GM20431 (cell line): ENCODE measurements at regions not wholly inside any gene's neighbourhood (a gene's known extent, or its start where the extent isn't known, plus 50 kb on each side); places are given as distances from the start of the nearest gene placed in this dataset.

ENCODE experiments used
- in situ Hi-C: fragments of 300-500 bp; cut with MseI, MboI; formaldehyde crosslinking; loops from one replicate; pipeline ENCODE4 v1.15.0; 2020; ENCODE audit warnings: low sequenced_read_pairs; ENCODE audit not compliant: unreplicated experiment

DNA sequence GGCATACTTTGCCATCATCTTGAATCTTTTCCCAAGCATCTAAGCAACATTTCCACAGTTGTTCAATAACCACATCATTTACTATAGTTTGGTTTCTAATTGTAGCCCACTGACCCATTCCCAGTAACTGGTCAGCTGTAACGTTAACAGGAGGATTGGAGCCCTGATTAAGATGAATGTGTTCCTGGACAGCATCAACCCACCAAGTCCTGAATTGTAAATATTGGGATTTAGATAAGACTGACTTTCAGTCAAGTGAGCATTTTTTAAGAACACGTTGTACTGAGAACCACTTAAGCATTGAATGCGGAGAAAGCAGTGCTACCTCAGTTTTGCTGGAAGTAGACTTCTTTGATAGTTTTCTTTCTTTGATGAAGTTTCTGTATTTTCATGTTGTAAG, 53.3 kb upstream of the ARL4D start:
- in situ Hi-C loops, result loop anchor here (25.0 kb wide), 1 partner anchor 333 kb away; the partner anchor contains the start of genes IFI35 and VAT1

GRCh38 chr17:43344685-43345084, 54.1 kb upstream of the ARL4D start:
- in situ Hi-C loops, result loop anchor here (25.0 kb wide), 1 partner anchor 332 kb away; the partner anchor contains the start of genes IFI35 and VAT1

- in situ Hi-C loops, result loop anchor here (25.0 kb wide), 1 partner anchor 330 kb away; the partner anchor contains the start of genes IFI35 and VAT1
These were observed 56.3 kb upstream of the ARL4D start for GRCh38 chr17:43342589-43342890.

- in situ Hi-C loops, result loop anchor here (25.0 kb wide), 1 partner anchor 330 kb away; the partner anchor contains the start of genes IFI35 and VAT1
These were observed 56.8 kb upstream of the ARL4D start for GRCh38 chr17:43341715-43342588.

DNA sequence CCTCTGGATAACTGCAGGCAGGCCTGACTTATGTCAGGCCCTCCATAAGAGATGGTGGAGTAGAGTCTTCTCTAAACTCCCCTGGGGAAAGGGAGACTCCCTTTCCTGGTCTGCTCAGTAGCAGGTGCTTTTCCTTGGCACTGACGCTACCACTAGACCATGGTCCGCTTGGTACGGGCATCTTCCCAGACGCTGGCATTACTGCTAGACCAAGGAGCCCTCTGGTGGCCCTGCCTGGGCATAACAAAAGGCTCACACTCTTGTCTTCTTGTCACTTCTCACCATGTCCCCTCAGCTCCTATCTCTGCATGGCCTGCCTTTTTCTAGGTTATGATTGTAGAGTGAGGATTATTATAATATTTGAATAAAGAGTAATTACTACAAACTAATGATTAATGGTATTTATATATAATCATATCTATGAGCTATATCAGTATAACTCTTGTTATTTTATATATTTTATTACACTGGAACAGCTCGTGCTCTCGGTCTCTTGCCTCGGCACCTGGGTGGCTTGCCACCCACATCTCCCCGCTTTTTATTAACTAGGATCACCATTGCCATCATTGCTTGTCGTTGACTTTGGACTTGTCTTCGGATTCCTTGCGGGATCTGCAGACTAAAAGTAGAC, 59.8 kb upstream of the ARL4D start:
- in situ Hi-C loops, result loop anchor here (25.0 kb wide), 1 partner anchor 327 kb away; the partner anchor contains the start of genes IFI35 and VAT1

GRCh38 chr17:43337684-43338428, 60.9 kb upstream of the ARL4D start:
- in situ Hi-C loops, result loop anchor here (25.0 kb wide), 1 partner anchor 326 kb away; the partner anchor contains the start of genes IFI35 and VAT1

DNA sequence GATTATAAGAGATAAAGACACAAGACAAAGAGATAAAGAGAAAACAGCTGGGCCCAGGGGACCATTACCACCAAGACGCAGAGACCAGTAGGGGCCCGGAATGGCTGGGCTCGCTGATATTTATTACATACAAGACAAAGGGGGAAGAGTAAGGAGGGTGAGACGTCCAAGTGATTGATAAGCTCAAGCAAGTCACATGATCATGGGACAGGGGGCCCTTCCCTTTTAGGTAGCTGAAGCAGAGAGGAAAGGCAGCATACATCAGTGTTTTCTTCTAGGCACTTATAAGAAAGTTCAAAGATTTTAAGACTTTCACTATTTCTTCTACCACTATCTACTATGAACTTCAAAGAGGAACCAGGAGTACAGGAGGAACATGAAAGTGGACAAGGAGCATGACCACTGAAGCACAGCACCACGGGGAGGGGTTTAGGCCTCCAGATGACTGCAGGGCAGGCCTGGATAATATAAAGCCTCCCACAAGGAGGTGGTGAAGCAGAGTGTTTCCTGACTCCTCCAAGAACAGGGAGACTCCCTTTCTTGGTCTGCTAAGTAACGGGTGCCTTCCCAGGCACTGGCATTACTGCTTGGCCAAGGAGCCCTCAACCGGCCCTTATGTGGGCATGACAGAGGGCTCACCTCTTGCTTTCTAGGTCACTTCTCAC, 63.9 kb upstream of the ARL4D start:
- in situ Hi-C loops, result loop anchor here (25.0 kb wide), 1 partner anchor 323 kb away; the partner anchor contains the start of genes IFI35 and VAT1

GRCh38 chr17:43333433-43333943, 65.3 kb upstream of the ARL4D start:
- in situ Hi-C loops, result loop anchor here (25.0 kb wide), 1 partner anchor 321 kb away; the partner anchor contains the start of genes IFI35 and VAT1

DNA sequence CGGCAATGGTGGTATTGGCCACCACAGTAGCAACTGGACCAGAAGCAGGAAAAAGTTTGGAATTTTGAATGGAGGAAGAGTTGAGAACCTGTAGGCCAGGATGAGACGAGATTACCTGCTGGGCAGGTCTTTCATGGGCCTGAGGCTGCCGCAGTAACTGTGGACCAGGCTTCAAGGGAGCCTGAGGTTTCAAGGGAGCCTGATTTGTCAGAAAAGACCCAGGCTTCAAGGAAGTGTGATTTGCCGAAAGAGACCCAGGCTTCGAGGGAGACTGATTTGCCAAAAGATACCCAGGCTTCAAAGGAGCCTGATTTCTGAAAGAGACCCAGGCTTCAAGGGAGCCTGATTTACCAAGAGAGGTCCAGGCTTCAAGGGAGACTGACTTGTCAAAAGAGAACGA, 66.6 kb upstream of the ARL4D start:
- in situ Hi-C loops, result loop anchor here (25.0 kb wide), 1 partner anchor 320 kb away; the partner anchor contains the start of genes IFI35 and VAT1

GRCh38 chr17:43330876-43331639, 67.7 kb upstream of the ARL4D start:
- in situ Hi-C loops, result loop anchor here (25.0 kb wide), 1 partner anchor 319 kb away; the partner anchor contains the start of genes IFI35 and VAT1

- in situ Hi-C loops, result loop anchor here (25.0 kb wide), 1 partner anchor 317 kb away; the partner anchor contains the start of genes IFI35 and VAT1
These were observed 69.6 kb upstream of the ARL4D start for GRCh38 chr17:43329183-43329582.

DNA sequence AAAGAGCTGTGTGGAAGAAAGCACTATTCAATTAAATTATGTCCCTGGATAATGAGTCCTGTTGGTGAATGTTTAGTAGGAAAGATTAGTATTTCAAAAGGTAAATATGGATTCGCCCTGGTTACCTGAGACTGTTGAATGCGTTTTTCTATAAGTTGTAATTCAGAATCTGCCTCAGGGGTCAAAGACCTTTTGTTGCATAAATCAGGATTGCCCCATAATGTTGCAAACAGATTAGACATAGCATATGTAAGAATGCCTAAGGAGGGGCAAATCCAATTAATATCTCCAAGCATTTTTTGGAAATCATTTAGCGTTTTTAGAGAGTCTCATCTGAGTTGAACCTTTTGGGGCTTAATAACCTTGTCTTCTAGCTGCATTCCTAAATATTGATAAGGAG, 70.1 kb upstream of the ARL4D start:
- in situ Hi-C loops, result loop anchor here (25.0 kb wide), 1 partner anchor 316 kb away; the partner anchor contains the start of genes IFI35 and VAT1

DNA sequence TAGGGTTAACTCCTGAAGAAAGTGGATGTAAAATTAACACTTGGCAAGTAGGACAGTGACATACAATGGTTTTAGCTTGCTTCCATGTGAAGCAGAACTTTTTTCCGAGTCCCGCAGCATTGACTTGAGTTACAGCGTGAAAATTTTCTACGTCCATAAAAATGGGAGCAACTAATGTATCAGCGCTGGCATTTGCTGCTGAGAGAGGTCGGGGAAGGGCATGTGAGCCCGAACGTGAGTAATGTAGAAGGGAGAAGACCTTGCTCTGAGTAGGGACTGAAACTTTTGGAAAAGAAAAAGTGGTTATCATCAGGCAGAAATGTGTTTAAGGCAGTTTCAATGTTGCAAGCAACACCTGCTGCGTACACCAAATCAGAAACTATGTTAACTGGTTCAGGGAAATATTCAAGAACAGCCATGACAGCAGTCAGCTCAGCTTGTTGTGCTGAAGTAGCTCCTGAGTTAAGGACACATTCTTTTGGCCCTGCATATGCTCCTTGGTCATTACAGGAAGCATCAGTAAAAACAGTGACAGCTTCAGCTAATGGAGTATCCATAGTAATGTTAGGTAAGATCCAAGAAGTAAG, 70.9 kb upstream of the ARL4D start:
- in situ Hi-C loops, result loop anchor here (25.0 kb wide), 1 partner anchor 316 kb away; the partner anchor contains the start of genes IFI35 and VAT1

DNA sequence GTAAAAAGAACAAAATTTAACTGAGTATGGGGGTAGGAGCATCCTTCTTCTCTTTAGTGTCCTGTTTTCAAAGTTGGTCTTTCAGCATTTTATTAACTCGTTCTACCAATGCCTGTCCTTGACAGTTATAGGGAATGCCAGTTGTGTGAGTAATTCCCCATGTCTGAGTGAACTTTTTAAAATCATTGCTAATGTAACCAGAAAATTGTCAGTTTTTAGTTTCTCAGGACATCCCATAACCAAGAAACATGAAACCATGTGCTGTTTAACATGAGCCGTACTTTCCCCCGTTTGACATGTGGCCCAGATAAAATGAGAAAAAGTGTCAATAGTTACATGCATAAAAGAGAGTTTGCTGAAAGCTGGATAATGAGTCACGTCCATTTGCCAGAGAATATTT, 71.4 kb upstream of the ARL4D start:
- in situ Hi-C loops, result loop anchor here (25.0 kb wide), 1 partner anchor 315 kb away; the partner anchor contains the start of genes IFI35 and VAT1

- in situ Hi-C loops, result loop anchor here (25.0 kb wide), 1 partner anchor 314 kb away; the partner anchor contains the start of genes IFI35 and VAT1
These were observed 72.1 kb upstream of the ARL4D start for GRCh38 chr17:43326490-43327275.

DNA sequence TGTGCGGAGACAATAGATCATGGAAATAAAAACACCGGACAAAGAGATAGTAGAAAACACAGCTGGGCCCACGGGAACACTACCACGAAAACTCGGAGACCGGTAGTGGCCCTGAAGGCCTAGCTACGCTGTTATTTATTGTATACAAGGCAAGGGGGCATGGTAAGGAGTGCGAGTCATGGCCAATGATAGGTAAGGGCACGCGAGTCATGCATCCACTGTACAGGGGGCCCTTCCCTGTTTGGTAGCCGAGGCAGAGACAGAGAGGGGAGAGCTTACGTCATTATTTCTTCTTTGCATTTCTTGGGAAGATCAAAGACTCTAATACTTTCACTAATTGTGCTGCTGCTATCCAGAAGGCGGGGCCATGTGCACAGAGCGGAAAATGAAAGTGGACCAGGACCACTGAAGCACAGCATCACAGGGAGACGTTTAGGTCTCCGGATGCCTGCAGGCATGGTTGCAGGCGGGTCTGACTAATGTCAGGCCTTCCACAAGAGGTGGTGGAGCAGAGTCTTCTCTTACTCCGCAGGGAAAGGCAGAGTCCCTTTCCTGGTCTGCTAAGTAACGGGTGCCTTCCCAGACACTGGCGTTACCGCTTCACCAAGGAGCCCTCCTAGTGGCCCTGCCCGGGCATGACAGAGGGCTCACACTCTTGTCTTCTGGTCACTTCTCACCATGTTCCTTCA, 74.4 kb upstream of the ARL4D start:
- in situ Hi-C loops, result loop anchor here (25.0 kb wide), 1 partner anchor 112 kb away; the partner anchor contains the start of gene TMEM106A
